IgD-negative memory B cell (primary cell): ENCODE measurements at regions not wholly inside any gene's neighbourhood (a gene's known extent, or its start where the extent isn't known, plus 50 kb on each side); places are given as distances from the start of the nearest gene placed in this dataset.

Source experiments
- H3K27ac Mint-ChIP-seq, 3 donors: one replicate each; pipeline ENCODE4 v1.8.0; 2020 to 2022; ENCODE audit warnings: mild to moderate bottlenecking in 3 of 3, mixed read lengths in 3 of 3, moderate library complexity in 1 of 3
- H3K27me3 Mint-ChIP-seq: one replicate; pipeline ENCODE4 v1.8.0; 2021; ENCODE audit warnings: mixed read lengths
- H3K36me3 Mint-ChIP-seq: one replicate; pipeline ENCODE4 v1.8.0; 2020; ENCODE audit warnings: mild to moderate bottlenecking, mixed read lengths
- H3K4me1 Mint-ChIP-seq, 3 donors: one replicate each; pipeline ENCODE4 v1.8.0; 2020 to 2022; ENCODE audit warnings: mixed read lengths in 3 of 3, mild to moderate bottlenecking in 1 of 3
- H3K4me3 Mint-ChIP-seq, 4 donors: one replicate each; pipeline ENCODE4 v1.8.0; 2020 to 2022; ENCODE audit warnings: mild to moderate bottlenecking in 4 of 4, mixed read lengths in 4 of 4, moderate library complexity in 3 of 4
- H3K9me3 Mint-ChIP-seq, 3 donors: one replicate each; pipeline ENCODE4 v1.8.0; 2020 to 2021; ENCODE audit warnings: mixed read lengths in 3 of 3, mild to moderate bottlenecking in 1 of 3

DNA sequence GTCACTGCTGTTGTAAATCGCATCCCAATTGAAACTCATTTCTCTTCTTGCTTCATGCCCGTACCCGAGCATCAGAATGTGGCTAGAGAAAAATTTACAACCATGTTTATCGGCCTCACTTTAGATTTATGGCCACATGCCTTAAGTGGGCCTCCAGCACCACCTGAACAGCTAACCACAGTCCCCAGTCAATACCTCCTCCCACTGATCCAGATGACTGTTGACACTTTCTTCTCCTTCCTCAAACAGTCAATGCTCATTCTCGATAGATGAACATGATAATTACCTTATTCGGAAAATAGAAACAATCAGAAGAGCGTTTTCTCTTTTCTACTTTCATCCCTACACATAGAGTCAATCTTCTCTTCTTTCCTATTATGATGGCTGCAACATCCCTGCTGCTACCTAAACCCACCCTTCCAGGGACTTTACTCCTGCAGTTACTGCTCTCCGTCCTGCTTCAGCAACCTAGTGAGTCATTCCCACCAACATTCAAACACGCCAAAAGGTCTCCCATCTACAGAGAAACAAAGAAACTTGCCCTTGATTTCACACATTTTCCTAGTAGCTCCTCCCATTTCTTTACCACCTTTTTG, 416.3 kb upstream of the MAF start:
- no peak overlapping the region for H3K27ac Mint-ChIP-seq

DNA sequence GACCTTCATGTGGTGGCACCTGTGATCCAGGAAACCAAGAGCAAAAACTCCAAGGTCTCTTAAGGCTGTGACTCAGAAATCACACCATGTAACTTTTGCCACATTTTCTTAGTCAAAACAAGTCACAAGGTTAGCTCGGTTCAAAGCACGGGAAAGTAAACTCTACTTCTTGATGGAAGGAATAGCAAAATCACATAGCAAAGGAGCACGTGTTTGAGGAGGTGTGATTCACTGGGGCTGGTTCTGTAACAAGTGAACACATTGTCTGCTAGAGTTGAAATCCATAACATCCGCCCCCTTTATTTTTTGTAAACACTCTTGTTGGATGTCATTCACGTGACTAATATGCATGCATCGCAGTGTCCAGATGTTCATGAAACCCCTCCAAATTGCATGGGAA, 415.0 kb upstream of the MAF start:
- H3K4me1 Mint-ChIP-seq, result no peaks in the 10 kb centered on the region
- no peaks in the 10 kb centered on the region for H3K36me3 Mint-ChIP-seq
- peaks cover 0 to 2% (median 0%) of the 10 kb centered on the region in 3 donors for H3K9me3 Mint-ChIP-seq
- no peak overlapping the region for H3K27ac Mint-ChIP-seq
- H3K27me3 Mint-ChIP-seq, result no peaks in the 10 kb centered on the region
- H3K4me3 Mint-ChIP-seq, result no peak overlapping the region

More for the DNA sequence above, 416.3 kb upstream of the MAF start:
- H3K4me1 Mint-ChIP-seq, result no peaks in the 10 kb centered on the region
- no peaks in the 10 kb centered on the region for H3K36me3 Mint-ChIP-seq
- no peaks in the 10 kb centered on the region for H3K27me3 Mint-ChIP-seq
- H3K4me3 Mint-ChIP-seq, result no peak overlapping the region
- H3K9me3 Mint-ChIP-seq, result peaks cover 0 to 2% (median 0%) of the 10 kb centered on the region in 3 donors

DNA sequence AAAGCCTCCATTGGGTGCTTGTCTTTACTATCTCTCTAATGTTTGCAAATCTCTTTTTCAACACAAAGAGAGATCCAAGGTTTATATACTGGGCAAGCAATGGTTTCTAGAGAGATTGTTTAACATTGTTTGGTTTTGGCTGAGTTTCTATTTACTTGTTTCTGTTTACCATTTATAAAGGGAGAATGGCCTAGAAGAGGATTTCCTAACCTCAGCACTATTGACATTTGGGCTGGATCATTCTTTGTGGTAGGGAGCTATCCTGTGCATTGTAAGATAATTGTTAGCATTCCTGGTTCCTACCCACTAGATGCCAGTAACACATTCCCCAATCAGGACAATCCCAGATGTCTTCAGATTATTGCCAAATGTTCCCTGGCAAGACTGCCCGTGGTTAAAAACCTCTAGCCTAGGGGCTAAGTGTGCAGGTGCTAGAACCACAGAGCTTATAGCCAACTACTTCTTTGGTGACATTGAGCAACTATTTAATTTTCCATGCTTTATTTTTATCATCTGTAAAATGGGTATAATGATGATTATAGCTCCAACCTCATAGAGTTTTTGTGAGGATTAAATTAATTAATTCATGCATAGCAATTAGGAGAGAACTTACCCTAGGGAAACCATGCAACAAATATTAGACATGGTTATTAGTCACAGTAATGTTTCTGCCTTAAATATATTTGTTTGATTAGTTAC, 413.9 kb upstream of the MAF start:
- Mint-ChIP-seq H3K27me3 (no peaks in the 10 kb centered on the region), H3K9me3 (no peaks in the 10 kb centered on the region), H3K36me3 (no peaks in the 10 kb centered on the region), H3K27ac (no peak overlapping the region), H3K4me3 (no peak overlapping the region), H3K4me1 (no peaks in the 10 kb centered on the region)

DNA sequence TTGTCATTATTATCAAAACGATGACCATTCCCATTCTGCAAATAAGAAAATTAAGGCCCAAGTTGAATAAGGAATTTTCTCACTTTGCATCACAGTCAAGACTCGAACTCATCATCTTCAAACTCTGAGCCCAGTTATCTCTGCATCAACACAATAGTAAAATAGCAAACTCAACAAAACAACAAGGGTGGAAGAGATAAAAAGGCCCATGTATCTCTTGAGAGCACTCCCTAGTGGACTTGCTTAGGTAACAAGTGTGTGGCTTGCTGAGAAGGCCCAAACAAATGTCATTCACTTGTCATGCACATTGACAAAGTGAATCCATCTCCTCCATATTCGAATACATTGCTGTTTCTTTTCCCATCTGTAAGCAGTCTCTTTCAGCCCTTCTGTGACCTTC, 412.0 kb upstream of the MAF start:
- Mint-ChIP-seq H3K4me1 (no peaks in the 10 kb centered on the region), H3K9me3 (no peaks in the 10 kb centered on the region), H3K27me3 (no peaks in the 10 kb centered on the region), H3K27ac (no peak overlapping the region), H3K36me3 (no peaks in the 10 kb centered on the region), H3K4me3 (no peak overlapping the region)

DNA sequence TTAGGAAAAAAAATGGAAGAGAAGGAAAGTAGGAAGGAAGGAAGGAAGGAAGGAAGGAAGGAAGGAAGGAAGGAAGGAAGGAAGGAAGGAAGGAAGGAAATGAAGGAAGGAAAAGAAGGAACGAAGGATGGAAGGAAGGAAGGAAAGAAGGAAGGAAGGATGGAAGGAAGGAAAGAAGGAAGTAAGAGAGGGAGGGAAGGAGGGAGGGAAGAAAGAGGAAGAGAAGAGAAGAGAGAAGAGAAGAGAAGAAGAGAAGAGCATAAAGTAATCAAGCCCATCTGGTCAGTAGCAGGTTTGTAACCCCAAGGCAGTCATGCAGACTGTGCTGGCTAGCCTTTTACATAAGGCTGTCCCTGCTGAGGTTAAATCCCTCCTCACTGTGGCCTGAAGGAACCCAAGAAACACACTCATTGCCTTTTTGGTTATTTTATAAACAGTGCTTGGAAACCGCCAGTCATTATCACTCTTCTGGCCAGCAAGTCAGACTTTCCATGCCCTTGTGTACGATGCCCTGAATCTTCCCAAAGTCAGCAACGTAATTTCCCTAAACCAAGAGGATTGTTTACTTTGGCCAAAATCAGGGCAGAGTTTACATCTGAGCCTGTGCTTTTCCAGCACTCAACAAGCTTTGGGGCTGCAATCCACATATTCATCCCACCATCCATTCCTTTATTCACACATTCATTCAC, 409.6 kb upstream of the MAF start:
- Mint-ChIP-seq H3K9me3 (no peaks in the 10 kb centered on the region), H3K27ac (peak overlapping the region in 1 of 3 donors; percentile 0), H3K4me3 (peak overlapping the region in 1 of 4 donors; percentile 71), H3K36me3 (no peaks in the 10 kb centered on the region), H3K27me3 (no peaks in the 10 kb centered on the region), H3K4me1 (no peaks in the 10 kb centered on the region)

DNA sequence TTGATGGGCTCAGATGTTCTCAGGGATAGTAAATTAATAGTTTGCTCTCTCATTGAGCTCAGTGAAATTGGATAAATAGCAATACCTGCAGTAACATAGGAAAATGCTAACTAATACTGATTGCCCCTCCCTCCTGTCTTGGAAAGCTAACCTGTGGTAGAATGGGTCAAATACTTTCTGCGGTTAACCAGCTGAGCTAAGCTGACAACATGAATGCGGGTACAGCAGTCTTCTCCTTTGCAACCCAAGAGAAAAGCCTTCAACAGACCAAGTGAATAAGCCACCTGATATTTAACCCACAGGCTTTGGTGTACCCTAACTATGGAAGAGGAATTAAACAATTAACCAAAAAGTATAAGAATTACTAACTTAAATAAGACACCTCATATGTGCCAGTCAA, 408.3 kb upstream of the MAF start:
- Mint-ChIP-seq H3K4me1 (no peaks in the 10 kb centered on the region), H3K27me3 (peaks cover under 1% of the 10 kb centered on the region), H3K9me3 (no peaks in the 10 kb centered on the region), H3K36me3 (no peaks in the 10 kb centered on the region), H3K27ac (no peak overlapping the region), H3K4me3 (no peak overlapping the region)

DNA sequence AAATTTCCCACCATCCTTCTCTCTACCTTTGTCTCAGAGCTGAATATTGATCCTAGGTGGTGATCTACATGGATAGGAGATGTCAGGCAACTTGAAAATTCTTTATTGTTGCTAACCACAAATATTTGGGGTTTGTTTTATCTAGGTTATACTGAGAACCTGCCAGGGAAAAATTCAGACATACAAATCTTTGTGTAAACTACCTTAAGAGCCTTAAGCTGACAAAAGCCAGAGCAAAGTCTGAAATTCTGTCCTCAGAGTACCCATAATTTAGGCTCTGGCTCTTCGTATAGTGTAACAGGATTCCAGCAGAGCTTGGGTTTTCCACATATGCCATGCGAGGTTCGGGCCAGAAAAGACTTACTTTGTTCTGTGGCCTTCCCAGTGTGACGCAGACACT, 406.7 kb upstream of the MAF start:
- Mint-ChIP-seq H3K4me1 (no peaks in the 10 kb centered on the region), H3K27me3 (peaks cover 4% of the 10 kb centered on the region), H3K36me3 (no peaks in the 10 kb centered on the region), H3K27ac (no peak overlapping the region), H3K4me3 (no peak overlapping the region), H3K9me3 (no peaks in the 10 kb centered on the region)

DNA sequence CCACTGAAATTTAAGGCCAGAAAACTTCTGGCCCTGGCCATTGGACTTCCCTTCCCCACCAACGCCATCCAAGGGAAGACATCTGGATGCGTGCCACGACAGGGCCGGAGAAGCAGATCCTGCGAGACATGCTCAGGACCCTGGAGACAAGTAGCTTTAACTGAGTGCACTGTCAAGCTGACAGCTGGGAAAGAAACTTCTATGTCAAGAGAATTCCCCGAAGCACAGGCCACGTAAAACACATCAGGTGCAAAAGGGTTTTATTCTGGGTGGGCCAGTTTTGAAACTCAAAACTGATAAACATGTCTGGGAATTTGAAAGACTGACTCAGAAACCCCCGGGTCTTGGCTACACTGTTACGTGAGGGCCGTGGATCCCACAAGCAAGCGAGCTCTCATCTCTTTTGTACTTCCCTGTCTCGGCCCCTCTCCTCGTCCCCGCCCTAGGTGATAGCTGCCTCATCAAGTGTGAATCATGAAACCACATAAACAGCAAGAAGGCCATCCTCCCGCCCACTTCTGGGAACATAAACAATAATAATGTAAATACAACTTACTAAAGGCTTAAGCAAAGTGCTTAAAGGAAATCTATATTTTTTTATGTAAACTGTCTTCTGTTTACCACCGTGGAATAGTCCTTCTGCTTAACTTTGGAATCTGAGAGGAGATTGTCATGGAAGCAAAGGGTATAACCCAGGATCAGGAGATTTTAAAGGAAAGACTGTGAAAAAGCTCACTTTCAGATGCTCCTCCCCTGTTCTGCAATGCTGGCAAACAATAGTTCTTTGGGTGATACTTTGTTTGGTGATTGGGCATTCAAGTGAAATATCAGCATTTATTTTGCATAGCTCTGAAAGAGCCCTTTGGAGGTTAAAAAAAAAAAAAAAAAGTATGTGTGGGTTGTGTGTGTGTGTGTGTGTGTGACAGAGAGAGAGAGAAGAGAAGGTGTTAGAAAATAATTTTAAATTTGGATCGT, 406.0 kb upstream of the MAF start:
- H3K36me3 Mint-ChIP-seq, result no peaks in the 10 kb centered on the region
- no peaks in the 10 kb centered on the region for H3K4me1 Mint-ChIP-seq
- no peaks in the 10 kb centered on the region for H3K9me3 Mint-ChIP-seq
- no peak overlapping the region for H3K4me3 Mint-ChIP-seq
- H3K27ac Mint-ChIP-seq, result no peak overlapping the region
- peaks cover 4% of the 10 kb centered on the region for H3K27me3 Mint-ChIP-seq

DNA sequence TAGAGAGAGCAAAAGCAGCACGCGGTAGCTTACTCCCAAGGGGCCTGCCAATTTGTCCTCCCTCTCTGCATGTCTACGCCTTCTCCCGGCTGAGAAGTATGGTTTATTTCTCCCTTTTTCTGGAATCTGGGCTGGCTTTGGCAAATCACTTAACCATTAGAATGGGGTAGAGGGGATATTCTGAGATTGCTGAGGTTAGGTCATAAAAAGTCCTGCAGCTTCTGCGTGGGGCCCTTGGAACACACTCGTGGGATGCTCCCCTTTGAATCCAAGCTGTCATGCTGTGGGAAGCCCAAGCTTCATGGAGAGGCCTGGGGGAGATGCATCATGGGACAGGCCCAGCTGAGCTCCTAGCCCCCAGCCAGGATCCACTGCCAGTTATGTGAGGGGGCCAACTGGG, 403.6 kb upstream of the MAF start:
- Mint-ChIP-seq H3K27ac (no peak overlapping the region), H3K36me3 (no peaks in the 10 kb centered on the region), H3K9me3 (no peaks in the 10 kb centered on the region), H3K4me3 (no peak overlapping the region), H3K4me1 (no peaks in the 10 kb centered on the region), H3K27me3 (peaks cover 5% of the 10 kb centered on the region)

DNA sequence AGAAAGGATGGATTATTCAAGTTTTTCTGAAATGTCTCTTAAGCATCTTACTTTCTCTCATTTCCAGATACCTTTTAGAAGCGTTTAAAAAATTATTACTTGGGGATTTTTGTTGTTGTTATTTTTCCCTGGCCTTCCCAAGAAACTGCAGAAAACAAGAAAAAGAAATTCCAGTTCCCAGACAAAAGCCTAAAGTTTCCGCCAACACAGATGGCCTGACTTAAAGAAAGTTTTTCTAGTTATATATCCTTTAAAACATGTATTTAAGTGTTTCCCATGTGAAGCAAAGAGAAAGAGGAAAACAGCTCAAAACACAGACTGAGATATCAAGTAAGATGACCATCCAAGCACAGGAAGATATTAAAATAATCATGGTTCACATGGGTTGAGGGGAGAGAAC, 401.7 kb upstream of the MAF start:
- no peak overlapping the region for H3K27ac Mint-ChIP-seq

DNA sequence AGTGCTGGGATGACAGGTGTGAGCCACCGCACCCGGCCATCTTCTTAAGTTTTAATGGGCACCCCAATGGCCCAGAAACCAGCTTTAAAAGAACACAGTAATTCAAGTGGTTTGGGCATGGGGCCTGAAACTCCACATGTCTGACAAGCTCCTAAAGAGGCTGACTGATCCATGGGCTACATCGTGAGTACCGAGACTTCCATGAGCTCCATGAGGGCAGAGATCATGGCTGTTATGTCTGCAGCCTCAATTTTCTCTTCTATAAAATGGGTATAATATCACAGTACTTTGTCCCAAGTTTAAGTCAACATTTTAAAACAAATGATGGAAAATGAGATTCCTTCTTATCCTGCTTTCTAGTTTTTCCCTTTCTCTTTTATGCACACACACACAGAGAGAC, 397.6 kb upstream of the MAF start:
- peaks cover 2% of the 10 kb centered on the region for H3K27me3 Mint-ChIP-seq
- H3K9me3 Mint-ChIP-seq, result peaks cover 0 to 2% (median 0%) of the 10 kb centered on the region in 3 donors
- H3K4me3 Mint-ChIP-seq, result no peak overlapping the region
- peaks cover 0 to 2% (median 0%) of the 10 kb centered on the region in 3 donors for H3K4me1 Mint-ChIP-seq
- H3K27ac Mint-ChIP-seq, result no peak overlapping the region
- no peaks in the 10 kb centered on the region for H3K36me3 Mint-ChIP-seq

More for the DNA sequence above, 401.7 kb upstream of the MAF start:
- Mint-ChIP-seq H3K27me3 (peaks cover 5% of the 10 kb centered on the region), H3K9me3 (no peaks in the 10 kb centered on the region), H3K4me3 (no peak overlapping the region), H3K4me1 (peaks cover 0 to 2% (median 0%) of the 10 kb centered on the region in 3 donors), H3K36me3 (no peaks in the 10 kb centered on the region)

DNA sequence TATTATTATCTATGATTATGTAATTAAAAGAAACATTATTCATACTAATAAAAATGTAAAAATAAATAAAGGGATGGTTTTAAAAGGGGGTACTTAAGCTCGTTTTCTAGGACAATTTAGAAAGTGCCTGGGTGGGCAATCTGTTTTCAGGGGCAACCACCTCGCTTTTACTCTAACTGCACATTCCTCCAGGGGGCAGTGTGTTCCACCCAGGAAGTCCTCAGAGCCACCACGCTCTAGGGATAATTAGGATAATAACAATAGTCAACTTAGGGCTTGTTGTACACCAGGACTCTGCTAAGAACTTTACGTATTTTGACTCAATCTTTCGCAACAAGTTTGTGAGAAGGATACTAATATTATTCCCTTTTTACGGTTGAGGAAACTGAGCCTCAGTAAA, 396.7 kb upstream of the MAF start:
- peaks cover 2% of the 10 kb centered on the region for H3K27me3 Mint-ChIP-seq
- H3K4me1 Mint-ChIP-seq, result peaks cover 0 to 2% (median 0%) of the 10 kb centered on the region in 3 donors
- H3K27ac Mint-ChIP-seq, result no peak overlapping the region
- H3K4me3 Mint-ChIP-seq, result no peak overlapping the region
- H3K9me3 Mint-ChIP-seq, result peaks cover 0 to 2% (median 0%) of the 10 kb centered on the region in 3 donors
- H3K36me3 Mint-ChIP-seq, result no peaks in the 10 kb centered on the region

DNA sequence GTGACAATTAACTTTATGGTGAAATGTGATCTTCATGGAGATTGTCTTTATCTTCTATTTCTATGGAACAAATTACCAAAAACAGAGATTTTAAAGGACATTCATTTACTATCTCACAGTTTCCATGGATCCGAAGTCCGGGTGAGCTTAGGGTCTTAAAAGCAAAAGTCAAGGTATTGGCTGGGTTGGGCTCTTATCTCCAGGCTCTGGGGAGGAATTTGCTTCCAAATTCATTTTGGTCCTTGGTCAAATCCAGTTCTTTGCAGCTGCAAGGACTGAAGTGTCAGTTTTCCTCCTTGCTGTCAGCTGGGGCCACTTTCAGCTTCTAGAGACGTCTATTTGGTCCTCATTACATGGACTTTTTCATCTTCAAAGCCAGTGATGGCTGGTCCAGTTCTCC, 395.8 kb upstream of the MAF start:
- Mint-ChIP-seq H3K36me3 (no peaks in the 10 kb centered on the region), H3K4me3 (no peak overlapping the region), H3K27me3 (peaks cover 2% of the 10 kb centered on the region), H3K9me3 (peaks cover 0 to 2% (median 0%) of the 10 kb centered on the region in 3 donors), H3K27ac (no peak overlapping the region), H3K4me1 (peaks cover 0 to 2% (median 0%) of the 10 kb centered on the region in 3 donors)

DNA sequence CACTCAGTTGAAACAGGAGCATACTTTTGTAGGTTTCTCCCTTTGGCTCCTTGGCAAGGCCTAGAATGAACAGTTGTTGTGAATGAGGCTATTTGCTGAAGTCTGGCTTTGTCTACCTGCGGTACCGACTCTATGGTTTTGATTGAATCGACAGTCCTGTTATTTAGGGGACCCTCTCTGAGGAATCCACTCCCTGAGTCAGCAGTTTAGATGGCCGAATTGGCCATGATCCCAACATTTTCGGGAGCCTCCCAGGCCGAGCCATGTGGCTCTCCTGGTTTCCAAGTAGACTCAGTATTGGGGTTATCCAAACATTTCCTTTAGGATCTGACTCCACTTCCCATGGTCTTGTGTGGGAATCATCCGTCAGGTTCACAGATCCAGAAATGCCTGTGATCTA, 394.8 kb upstream of the MAF start:
- Mint-ChIP-seq H3K9me3 (peaks cover 0 to 2% (median 0%) of the 10 kb centered on the region in 3 donors), H3K36me3 (no peaks in the 10 kb centered on the region), H3K27me3 (no peaks in the 10 kb centered on the region), H3K27ac (no peak overlapping the region), H3K4me3 (no peak overlapping the region), H3K4me1 (peaks cover 0 to 2% (median 0%) of the 10 kb centered on the region in 3 donors)

DNA sequence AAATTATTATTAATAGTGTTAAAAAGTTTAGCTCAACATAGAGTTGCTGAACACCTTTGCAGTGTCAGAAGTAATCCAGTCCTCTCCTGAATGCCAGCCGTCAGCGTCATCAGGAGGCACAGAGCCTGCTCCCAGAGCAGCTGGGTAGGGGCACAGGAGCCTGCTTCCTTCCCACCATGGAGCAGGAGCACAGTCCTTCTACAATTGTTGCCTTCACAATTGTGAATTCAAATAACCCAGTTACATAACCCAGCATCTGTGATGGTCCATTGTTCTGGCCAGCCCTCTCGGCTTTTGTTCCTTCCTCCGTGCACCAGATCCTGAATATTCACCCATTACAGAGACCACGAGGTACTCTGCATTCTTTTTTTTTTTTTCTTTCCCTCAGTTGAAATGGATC, 393.9 kb upstream of the MAF start:
- Mint-ChIP-seq H3K4me1 (peaks cover 0 to 2% (median 0%) of the 10 kb centered on the region in 3 donors), H3K27me3 (no peaks in the 10 kb centered on the region), H3K27ac (no peak overlapping the region), H3K36me3 (no peaks in the 10 kb centered on the region), H3K4me3 (no peak overlapping the region), H3K9me3 (peaks cover 0 to 2% (median 0%) of the 10 kb centered on the region in 3 donors)
